DND-41 (cell line): ENCODE measurements at regions not wholly inside any gene's neighbourhood (a gene's known extent, or its start where the extent isn't known, plus 50 kb on each side); places are given as distances from the start of the nearest gene placed in this dataset.

Source experiments
- ATAC-seq: fragments of 200-7000 bp; cut with Tn5 transposase; 3 replicates; pipeline ENCODE4 v1.9.1; 2021; ENCODE audit warnings: low read depth; ENCODE audit not compliant: insufficient read depth
- DNase-seq: peaks from one replicate; pipeline ENCODE4 v3.0.0-alpha.2; 2020
- H2AFZ ChIP-seq: 2 replicates; pipeline ENCODE4 v1.6.0; 2012; ENCODE audit warnings: low read depth, low read length
- H3K27ac ChIP-seq: 2 replicates; pipeline ENCODE4 v1.5.1; 2012; ENCODE audit warnings: low read length, inconsistent platforms
- H3K27me3 ChIP-seq: fragments of 200-600 bp; sonication (generic); 2 replicates; pipeline ENCODE4 v1.6.0; 2012; ENCODE audit warnings: low read length, mild to moderate bottlenecking, inconsistent platforms; ENCODE audit not compliant: insufficient read depth, poor library complexity
- H3K36me3 ChIP-seq: 2 replicates; pipeline ENCODE4 v1.5.1; 2012; ENCODE audit warnings: low read length, inconsistent platforms; ENCODE audit not compliant: insufficient read depth
- H3K4me1 ChIP-seq: 2 replicates; pipeline ENCODE4 v1.5.1; 2012; ENCODE audit warnings: mild to moderate bottlenecking, low read length; ENCODE audit not compliant: insufficient read depth
- H3K4me2 ChIP-seq: 2 replicates; pipeline ENCODE4 v1.6.0; 2012; ENCODE audit warnings: mild to moderate bottlenecking, moderate library complexity, low read length, inconsistent platforms; ENCODE audit not compliant: insufficient read depth
- H3K4me3 ChIP-seq, 2 experiments: fragments of 200-600 bp in 1 of 2; shearing (Covaris generic) in 1 of 2; 2 replicates each; pipeline ENCODE4 v1.5.1; 2012 to 2016; ENCODE audit warnings: inconsistent platforms in 2 of 2, low read length in 2 of 2, mild to moderate bottlenecking in 2 of 2, low read depth in 1 of 2, moderate library complexity in 1 of 2
- H3K79me2 ChIP-seq: 2 replicates; pipeline ENCODE4 v1.6.0; 2012; ENCODE audit warnings: low read length, inconsistent platforms; ENCODE audit not compliant: insufficient read depth
- H3K9ac ChIP-seq: 2 replicates; pipeline ENCODE4 v1.6.0; 2012; ENCODE audit warnings: low read depth, mild to moderate bottlenecking, inconsistent platforms, low read length, moderate library complexity
- H3K9me3 ChIP-seq: 2 replicates; pipeline ENCODE4 v1.5.1; 2012; ENCODE audit warnings: low read length, moderate library complexity, mild to moderate bottlenecking, inconsistent platforms; ENCODE audit not compliant: insufficient read depth, severe bottlenecking
- H4K20me1 ChIP-seq: 2 replicates; pipeline ENCODE4 v1.6.0; 2012; ENCODE audit warnings: low read length; ENCODE audit not compliant: insufficient read depth
- CTCF ChIP-seq: IDR thresholded peaks from 2 replicates; pipeline ENCODE4 v1.5.1; 2012; ENCODE audit warnings: borderline replicate concordance, low read length, moderate library complexity, mild to moderate bottlenecking; ENCODE audit not compliant: poor library complexity, severe bottlenecking; ENCODE audit errors: extremely low read depth
- EZH2 ChIP-seq: IDR thresholded peaks from 3 replicates; pipeline ENCODE4 v1.6.1; 2012; ENCODE audit warnings: borderline replicate concordance, low read depth, mild to moderate bottlenecking, moderate library complexity, low read length, inconsistent platforms; ENCODE audit not compliant: severe bottlenecking

GRCh38 chrX:25523574-25524540 lies 508.1 kb upstream of the ARX start:
- H2AFZ ChIP-seq, result no peak overlapping the region
- no peak overlapping the region for H3K27ac ChIP-seq
- no peaks in the 10 kb centered on the region for H3K79me2 ChIP-seq
- no peaks in the 10 kb centered on the region for H3K36me3 ChIP-seq
- no peaks in the 10 kb centered on the region for H3K9me3 ChIP-seq
- ATAC-seq (no peak), DNase-seq (peak; percentile 8)
- no peak overlapping the region for H3K4me2 ChIP-seq
- no peak overlapping the region for H3K9ac ChIP-seq
- H3K4me1 ChIP-seq, result no peaks in the 10 kb centered on the region
- TF ChIP-seq CTCF (peak; percentile 47), EZH2 (no peak)
- no peaks in the 10 kb centered on the region for H3K27me3 ChIP-seq
- H4K20me1 ChIP-seq, result no peaks in the 10 kb centered on the region
- no peak overlapping the region for H3K4me3 ChIP-seq

- no peaks in the 10 kb centered on the region for H3K4me1 ChIP-seq
- no peak overlapping the region for H3K27ac ChIP-seq
- no peak overlapping the region for H3K9ac ChIP-seq
- H3K79me2 ChIP-seq, result no peaks in the 10 kb centered on the region
- H3K4me2 ChIP-seq, result no peak overlapping the region
- no peaks in the 10 kb centered on the region for H3K36me3 ChIP-seq
- H3K4me3 ChIP-seq, result no peak overlapping the region
- ATAC-seq (no peak), DNase-seq (no peak)
- TF ChIP-seq CTCF (no peak), EZH2 (no peak)
- H2AFZ ChIP-seq, result no peak overlapping the region
- no peaks in the 10 kb centered on the region for H3K9me3 ChIP-seq
- no peaks in the 10 kb centered on the region for H4K20me1 ChIP-seq
- no peaks in the 10 kb centered on the region for H3K27me3 ChIP-seq
These were observed 511.4 kb upstream of the ARX start for GRCh38 chrX:25527156-25527555.

GRCh38 chrX:25527596-25527995 lies 511.8 kb upstream of the ARX start:
- Histone ChIP-seq H3K27me3 (no peaks in the 10 kb centered on the region), H2AFZ (no peak overlapping the region), H3K27ac (no peak overlapping the region), H3K79me2 (no peaks in the 10 kb centered on the region), H3K4me2 (no peak overlapping the region), H3K9me3 (no peaks in the 10 kb centered on the region), H3K9ac (no peak overlapping the region), H3K36me3 (no peaks in the 10 kb centered on the region), H3K4me1 (no peaks in the 10 kb centered on the region), H4K20me1 (no peaks in the 10 kb centered on the region), H3K4me3 (no peak overlapping the region)
- TF ChIP-seq EZH2 (no peak), CTCF (no peak)
- no peak for ATAC-seq
- no peak for DNase-seq
